ENCODE measurements at regions not wholly inside any gene's neighbourhood (a gene's known extent, or its start where the extent isn't known, plus 50 kb on each side); places are given as distances from the start of the nearest gene placed in this dataset.
A peak's percentile ranks its signal among the peaks of the same experiment; 100 is the strongest.

DNA sequence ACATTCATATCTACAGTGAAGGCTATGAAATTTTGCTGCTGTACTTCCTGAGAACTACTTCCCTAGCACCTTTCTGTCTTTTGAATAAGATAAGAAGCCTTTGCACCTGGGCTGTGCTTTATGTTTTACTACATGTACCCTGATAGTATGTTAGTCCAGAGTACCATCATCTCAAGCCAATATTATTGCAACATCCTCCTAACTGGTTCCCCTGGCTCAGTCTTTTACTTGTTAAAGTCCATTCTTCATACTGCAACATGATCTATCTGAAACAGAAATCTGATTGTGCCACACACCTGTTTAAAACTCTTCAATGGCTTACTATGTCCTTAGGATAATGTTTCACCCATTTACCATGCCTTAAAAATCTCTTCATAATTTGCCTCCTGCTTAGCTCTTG lies 102.3 kb downstream of the AGTR2 start:
- TF ChIP-seq, protein P1, sequence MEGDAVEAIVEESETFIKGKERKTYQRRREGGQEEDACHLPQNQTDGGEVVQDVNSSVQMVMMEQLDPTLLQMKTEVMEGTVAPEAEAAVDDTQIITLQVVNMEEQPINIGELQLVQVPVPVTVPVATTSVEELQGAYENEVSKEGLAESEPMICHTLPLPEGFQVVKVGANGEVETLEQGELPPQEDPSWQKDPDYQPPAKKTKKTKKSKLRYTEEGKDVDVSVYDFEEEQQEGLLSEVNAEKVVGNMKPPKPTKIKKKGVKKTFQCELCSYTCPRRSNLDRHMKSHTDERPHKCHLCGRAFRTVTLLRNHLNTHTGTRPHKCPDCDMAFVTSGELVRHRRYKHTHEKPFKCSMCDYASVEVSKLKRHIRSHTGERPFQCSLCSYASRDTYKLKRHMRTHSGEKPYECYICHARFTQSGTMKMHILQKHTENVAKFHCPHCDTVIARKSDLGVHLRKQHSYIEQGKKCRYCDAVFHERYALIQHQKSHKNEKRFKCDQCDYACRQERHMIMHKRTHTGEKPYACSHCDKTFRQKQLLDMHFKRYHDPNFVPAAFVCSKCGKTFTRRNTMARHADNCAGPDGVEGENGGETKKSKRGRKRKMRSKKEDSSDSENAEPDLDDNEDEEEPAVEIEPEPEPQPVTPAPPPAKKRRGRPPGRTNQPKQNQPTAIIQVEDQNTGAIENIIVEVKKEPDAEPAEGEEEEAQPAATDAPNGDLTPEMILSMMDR (IDR thresholded peaks at IDR 0.05; ENCODE audit: low read depth, low read length), result no peak
- H3K4me3 ChIP-seq (replicated peaks in 1 of 2; ENCODE audit: low read depth in 2 of 2, low read length in 2 of 2), result no peak overlapping the region

GRCh38 chrX:116276261-116276660 lies 105.7 kb downstream of the AGTR2 start:
- TF ChIP-seq, protein P1 (IDR thresholded peaks at IDR 0.05; ENCODE audit: low read depth, low read length), result no peak
- DNase-seq (ENCODE audit: low read depth in 2 of 2), result peak; percentile 5 to 18
- no peak overlapping the region for H3K4me3 ChIP-seq (replicated peaks in 1 of 2; ENCODE audit: low read depth in 2 of 2, low read length in 2 of 2)

More for the DNA sequence above, 102.3 kb downstream of the AGTR2 start:
- peak; percentile 13 to 37 for DNase-seq (ENCODE audit: low read depth in 2 of 2)

DNA sequence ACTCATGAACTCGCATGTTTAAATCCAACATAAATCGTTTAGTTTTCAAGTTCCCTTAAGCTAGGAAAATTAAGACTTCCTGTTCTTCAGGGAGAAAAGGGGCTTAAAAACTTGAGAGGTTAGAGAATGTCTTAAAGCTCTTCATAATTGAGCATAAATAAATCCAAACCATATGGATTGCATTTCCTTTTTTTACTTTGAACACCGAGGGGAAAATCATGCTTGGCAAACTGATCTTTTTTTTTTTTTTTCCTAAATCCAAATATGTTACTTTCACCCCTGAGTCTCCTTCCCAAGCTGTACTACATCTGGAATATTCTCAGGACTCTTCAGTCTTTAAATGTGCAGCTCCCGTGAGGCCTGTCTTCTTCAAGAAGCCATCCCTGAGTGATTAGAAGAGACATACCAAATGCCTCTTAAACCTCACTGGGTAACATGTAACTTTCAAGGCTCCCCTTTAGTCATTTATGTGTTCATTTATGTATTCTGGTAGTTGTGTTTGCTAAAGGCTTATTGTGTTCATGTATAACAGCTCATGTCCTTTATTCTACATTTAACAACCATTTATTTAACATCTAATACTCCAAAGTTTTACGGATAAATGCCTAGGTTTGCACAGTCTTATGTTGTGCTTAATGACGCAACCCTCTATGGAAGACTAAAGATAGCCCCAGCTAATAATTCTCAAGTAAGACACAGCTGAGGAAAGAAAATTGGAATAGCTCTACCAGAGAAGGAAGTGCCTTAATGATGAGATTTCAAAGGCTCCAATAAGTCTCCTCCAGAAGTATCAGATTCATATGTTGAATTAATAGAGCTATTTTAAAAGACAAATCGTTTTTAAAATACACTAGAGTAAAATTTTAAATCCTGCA lies 107.0 kb downstream of the AGTR2 start:
- H3K4me3 ChIP-seq (replicated peaks in 1 of 2; ENCODE audit: low read depth in 2 of 2, low read length in 2 of 2), result no peak overlapping the region
- TF ChIP-seq, protein P1 (IDR thresholded peaks at IDR 0.05; ENCODE audit: low read depth, low read length), result no peak
- peak in 1 of 2 donors; percentile 17 for DNase-seq (ENCODE audit: low read depth in 2 of 2)

DNA sequence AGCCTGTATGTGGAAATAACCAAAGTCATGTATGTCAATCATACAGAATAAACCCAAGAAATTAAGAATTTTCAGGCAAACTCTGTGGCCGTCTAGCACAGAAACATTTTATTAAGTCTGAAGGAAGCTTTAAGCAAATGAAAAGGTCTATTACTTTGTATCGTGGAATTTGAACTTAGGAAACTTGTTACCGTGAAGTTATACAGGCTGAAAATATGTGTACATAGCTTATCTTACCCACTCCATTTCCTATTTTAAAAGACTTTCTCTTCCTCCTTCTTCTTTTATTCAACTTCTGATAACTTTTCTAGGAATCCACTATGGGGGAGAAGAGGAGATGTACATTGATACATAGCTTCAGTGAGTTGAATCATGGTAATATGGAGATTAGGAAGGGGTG lies 108.3 kb downstream of the AGTR2 start:
- TF ChIP-seq, protein P1 (IDR thresholded peaks at IDR 0.05; ENCODE audit: low read depth, low read length), result no peak
- no peak overlapping the region for H3K4me3 ChIP-seq (replicated peaks in 1 of 2; ENCODE audit: low read depth in 2 of 2, low read length in 2 of 2)
- no peak for DNase-seq (ENCODE audit: low read depth in 2 of 2)

DNA sequence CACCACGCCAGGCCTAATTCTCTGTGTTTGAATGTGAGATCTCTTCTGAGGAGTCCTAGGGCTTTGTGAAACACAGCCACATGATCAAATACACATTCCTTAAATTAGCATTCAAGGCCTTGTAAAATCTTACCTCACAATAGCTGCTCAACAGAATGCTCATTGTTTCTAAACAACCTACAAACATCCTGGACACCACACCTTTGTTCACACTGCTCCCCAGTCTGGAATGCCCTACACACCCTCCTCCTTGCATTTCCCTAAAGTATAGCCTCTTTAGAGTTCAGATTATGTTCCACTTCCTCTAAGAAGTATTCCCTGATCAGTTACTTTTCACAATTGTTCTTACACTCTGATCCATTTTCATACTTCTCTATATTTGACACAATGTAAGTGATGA lies 110.6 kb downstream of the AGTR2 start:
- TF ChIP-seq, protein P1 (IDR thresholded peaks at IDR 0.05; ENCODE audit: low read depth, low read length), result no peak
- DNase-seq (ENCODE audit: low read depth in 2 of 2), result no peak
- no peak overlapping the region for H3K4me3 ChIP-seq (replicated peaks in 1 of 2; ENCODE audit: low read depth in 2 of 2, low read length in 2 of 2)

DNA sequence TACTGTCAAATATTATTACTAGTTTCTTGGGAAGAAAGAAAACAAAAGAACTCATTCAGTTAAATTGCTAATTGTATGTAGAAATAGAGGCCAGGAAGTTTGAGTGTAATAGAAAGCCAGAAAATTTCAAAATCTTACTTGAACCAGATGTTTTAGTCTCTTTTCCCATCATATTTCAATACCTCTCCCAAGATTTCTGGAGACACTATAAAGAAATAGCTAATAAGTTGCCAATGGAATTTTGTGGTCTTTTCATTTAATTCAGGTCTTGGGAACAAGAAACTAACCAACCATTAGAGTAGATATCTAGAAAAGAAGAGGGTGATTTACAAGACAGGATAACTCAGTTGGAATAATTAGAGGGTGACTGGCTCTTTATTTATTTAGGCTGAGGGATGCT lies 112.2 kb downstream of the AGTR2 start:
- TF ChIP-seq, protein P1 (IDR thresholded peaks at IDR 0.05; ENCODE audit: low read depth, low read length), result no peak
- DNase-seq (ENCODE audit: low read depth in 2 of 2), result no peak
- H3K4me3 ChIP-seq (replicated peaks in 1 of 2; ENCODE audit: low read depth in 2 of 2, low read length in 2 of 2), result no peak overlapping the region

Data from cardiac fibroblast (primary cell).